GM21723 (cell line): ENCODE measurements at regions not wholly inside any gene's neighbourhood (a gene's known extent, or its start where the extent isn't known, plus 50 kb on each side); places are given as distances from the start of the nearest gene placed in this dataset.

Experiments
- ATAC-seq: cut with Tn5 transposase; IDR thresholded peaks from one replicate; pipeline ENCODE4 v1.9.1; 2021; ENCODE audit warnings: mild to moderate bottlenecking, moderate library complexity; ENCODE audit not compliant: unreplicated experiment

DNA sequence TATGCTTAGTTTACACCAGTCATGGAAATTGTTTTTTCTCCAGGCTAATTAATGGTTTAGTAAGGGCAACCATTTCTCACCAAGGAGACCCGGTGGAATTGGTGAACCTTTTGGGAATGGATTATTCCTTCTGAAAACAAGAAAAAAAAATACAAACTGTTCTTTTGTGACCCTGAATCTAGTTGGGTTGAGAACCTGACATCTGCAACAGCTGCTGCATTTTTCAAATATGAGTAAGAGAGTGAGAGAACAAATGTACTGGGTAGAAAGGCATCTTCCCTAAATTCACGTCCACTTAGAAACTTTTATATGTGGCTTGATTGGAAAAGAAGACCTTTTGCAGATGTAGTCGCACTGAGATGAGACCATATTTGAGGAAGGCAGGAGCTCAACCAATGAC lies 553.4 kb upstream of the EPHA7 start:
- ATAC-seq = no peak

DNA sequence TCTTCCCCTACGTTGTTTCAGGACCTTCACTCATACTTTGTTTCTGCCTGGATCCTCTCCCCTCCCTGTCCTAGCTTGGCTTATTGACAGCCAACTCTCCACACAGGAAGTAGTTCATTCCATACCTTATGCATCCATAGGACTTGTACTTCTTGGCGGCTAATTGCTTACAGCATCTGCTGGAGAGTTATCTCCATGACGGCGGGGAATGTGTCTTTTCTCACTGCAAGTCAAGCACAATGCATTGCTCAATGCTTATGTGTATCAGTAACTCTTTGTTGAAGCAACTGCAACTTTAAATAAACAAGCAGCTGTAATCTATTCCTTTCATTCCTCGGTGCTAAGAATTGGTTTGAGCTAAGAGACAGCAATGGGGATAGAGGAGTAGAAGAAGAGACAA lies 551.3 kb upstream of the EPHA7 start:
- no peak for ATAC-seq

DNA sequence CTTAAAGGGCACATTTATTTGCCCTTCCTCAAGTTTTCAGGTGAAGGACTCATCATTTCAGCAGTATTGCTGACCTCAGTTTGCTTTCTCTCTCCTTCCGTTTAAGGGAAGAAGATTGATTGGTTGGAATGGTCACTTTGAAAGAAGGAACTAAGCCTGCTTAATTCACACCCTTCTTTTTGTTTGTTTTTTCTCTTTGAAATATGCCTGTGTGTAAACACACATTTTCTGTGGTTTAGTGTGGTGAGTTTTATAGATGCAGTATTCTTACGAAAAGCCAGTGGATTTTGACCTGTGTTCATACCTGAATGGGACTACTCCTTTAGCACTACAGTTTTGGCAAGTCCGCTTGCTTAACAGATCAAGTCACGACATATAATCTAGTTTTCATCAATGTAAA lies 548.8 kb upstream of the EPHA7 start:
- no peak for ATAC-seq

DNA sequence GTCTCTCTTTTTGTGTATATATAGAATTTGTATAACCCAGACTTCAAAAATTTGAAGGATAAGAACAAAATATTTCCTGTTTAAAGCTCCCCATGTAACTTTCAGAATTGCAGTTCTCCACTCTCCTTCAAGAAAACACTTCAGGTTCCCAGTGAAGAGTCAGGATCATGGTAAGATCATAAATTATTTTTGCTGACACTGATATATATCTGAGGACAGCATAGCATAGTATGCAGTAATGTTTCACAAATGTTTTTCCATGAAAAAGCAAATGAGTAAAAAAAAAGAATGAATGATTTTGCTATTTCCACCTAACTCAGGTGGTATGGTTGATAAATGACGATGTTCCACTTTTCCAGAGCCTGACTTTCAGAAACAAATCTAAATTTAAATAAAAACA lies 545.6 kb upstream of the EPHA7 start:
- ATAC-seq = no peak

DNA sequence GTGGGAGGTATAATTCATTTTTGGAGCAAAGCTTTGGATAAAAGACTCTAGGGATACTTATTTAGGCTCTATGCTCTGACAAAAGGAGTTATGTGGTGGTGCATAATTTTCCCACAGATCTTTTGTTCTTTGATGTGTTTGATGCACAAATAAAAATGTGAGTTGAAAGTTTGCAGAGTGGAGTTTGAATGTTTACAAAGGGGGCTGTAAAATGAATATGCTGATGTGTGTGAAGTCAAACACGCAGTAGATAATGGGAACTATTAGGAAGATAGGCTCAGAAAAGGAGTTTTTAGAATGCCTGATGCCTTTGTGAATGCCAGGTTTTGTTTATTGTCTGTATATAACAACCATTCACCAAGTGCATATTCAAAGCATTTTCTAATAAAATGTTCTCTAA lies 545.0 kb upstream of the EPHA7 start:
- no peak for ATAC-seq

DNA sequence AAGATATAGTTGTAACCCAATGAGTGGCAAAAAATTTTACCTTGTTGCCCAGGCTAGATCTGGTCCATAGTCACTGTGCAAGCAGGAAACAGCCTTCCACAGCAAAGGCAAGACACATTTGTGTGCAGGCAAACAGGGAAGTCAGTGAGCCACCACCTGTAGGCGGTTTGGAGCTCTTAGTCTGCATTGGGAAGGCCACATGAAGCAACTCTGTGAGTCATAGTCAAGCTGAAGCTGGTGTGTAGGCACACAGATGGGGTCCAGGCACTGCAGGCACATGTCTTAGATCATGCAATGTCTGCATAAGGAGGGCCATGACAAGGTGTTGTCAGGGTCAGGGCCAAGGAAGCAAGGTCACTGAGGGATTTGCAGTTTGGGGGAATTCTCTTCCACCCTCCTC lies 543.2 kb upstream of the EPHA7 start:
- ATAC-seq = no peak

DNA sequence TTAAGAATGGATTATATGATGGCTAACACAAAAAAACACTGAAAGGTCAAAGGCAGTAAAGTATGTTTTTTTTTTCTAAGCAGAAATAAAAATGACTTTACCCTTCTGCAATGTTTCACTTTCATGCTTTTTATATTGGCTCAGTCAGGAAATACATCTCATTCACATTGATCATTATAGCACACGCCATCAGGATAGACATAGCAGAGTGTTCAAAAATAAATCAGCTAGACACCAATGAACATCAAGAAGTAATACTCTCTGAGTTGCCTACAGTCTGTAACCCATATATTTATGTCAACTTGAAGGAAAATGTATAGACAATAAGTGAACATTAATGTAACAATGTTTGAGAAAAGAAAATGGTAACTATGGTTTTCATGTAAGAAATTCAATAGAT lies 535.2 kb upstream of the EPHA7 start:
- no peak for ATAC-seq

DNA sequence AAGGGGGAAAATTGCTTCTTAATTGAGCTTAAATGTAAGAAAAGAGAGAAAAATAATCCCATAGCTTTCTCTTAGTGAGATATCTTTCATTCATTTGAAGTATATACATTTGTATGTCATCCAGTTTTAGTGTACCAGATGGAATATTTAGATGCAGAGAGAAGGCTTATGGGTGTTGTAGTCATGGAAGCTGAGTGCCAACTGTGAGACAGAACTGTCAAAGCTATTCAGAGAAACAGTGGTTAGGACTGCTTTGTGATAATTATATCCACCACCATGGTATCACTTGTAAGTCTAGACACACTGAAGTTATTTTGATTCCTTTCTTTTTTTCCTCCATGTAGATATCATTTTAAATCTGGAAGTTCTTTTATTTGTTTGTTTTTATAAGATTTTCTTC lies 524.3 kb upstream of the EPHA7 start:
- no peak for ATAC-seq

DNA sequence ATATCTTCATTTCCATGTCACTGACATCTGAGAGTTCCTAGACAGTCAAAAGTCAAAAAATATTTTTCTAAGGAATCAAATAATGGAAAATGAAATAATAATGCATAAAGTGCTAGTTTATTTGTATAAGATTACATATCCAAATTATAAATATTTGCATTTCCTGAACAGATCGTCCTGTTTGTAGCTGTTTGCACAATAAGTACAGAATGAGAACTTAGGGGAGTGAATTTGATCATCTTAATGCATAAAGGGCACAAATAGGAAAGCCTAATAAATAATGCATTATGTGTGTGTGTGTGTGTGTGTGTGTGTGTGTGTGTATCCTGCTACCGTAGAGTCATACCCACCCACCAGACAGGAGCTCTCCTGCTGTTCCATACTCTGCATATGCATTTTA lies 521.0 kb upstream of the EPHA7 start:
- ATAC-seq = no peak

DNA sequence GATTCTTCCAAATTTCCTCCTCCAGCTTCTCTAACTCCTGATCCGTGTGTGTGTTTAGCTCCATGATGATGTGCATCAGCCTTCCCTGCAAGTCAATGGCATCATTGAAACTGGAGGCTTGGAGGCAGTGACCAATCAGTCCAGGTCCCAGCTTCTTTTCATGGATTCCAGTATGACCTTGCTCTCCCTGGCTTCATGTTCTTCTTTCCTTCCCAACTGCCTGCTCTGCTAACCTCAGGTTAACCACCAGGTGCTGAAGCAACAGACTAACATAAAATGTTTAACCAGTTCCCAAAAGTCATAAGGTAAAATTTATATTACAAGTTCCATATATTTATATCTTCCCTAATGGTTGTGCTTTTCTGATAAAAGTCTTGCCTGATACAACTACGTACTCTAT lies 512.8 kb upstream of the EPHA7 start:
- ATAC-seq = no peak

DNA sequence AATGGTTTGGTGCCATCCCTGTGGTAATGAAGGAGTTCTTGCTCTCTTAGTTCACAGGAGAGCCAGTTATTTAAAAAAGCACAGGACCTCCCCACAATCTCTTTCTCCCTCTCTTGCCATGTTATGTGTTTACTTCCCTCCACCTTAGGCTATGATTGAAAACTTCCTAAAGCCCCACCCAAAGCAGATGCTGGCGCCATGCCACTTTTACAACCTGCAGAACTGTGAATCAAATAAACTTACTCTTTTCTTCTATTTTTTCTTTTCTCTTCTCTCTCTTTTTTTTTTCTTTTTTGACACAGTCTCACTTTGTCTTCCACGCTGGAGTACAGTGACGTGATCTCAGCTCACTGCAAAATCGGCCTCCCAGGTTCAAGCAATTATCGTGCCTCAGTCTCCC lies 508.4 kb upstream of the EPHA7 start:
- ATAC-seq = no peak

DNA sequence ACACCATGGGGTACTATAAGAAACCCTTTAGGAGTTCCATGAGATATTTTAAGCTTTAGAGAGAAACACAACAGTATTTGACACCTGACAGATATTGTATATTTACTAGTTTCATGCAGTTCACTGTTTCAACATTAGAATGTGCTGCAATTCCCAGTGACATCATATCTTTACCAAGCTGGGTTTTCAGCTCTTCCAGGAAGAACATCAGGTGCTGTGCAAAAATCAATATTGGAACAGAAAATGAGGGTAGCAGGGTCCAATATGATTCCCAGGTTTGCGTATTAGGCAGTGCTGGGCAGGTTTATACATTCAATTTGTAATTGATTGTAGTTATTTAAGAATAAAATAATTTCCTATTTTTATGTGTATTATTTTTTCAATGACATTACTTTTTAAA lies 500.0 kb upstream of the EPHA7 start:
- no peak for ATAC-seq

DNA sequence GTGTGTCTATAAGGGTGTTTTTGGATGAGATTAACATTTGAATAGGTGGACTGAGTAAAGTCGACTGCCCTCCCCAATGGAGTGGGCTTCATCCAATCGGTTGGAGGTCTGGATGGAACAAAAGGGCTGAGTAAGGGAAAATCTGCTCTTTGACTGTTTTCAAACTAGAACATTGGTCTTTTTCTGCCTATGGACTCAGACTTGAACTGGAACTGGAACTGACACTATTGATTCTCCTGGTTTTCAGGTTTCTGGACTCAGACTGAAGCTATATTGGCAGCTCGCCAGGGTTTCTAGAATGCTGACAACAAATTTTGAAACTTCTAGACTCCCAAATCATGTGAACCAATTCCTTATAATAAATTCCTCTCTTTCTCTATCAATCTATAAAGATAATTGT lies 498.9 kb upstream of the EPHA7 start:
- ATAC-seq = no peak

DNA sequence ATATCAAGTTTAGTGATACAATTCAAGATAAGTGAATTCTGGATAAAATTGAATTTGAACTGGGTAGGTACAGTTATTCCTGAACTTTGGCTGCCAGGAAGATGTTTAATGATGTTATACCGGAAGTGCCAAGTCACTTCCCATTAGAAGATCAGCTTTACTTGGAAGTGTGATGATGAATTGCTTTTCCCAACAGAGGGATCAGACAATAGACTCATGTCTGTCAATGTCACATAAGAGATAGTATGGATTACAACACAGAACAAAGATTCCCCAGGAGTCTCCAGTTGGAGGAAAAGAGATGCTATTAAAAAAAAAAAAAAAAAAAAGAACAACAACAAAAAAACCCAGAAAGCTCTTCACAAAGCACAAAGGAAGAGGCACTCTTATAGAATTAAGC lies 497.9 kb upstream of the EPHA7 start:
- ATAC-seq = no peak

DNA sequence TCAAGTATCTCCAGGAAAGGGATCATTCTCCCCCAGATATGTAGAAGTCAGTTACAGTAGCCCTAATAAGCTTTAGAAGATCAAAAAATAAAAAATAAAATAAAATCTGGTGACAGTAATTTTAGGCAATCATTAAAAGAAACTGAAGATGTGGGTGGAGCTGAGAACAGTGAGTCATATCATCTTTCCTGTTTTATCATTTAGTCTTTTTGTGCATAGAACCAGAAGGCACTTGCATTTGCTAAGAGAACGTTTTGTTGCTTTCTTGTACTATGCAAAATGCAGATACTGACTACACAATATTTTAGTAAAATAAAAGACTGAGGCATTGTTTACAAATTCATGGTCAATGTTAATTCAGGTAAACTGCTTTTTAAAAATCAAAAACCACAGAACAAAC lies 497.4 kb upstream of the EPHA7 start:
- no peak for ATAC-seq

DNA sequence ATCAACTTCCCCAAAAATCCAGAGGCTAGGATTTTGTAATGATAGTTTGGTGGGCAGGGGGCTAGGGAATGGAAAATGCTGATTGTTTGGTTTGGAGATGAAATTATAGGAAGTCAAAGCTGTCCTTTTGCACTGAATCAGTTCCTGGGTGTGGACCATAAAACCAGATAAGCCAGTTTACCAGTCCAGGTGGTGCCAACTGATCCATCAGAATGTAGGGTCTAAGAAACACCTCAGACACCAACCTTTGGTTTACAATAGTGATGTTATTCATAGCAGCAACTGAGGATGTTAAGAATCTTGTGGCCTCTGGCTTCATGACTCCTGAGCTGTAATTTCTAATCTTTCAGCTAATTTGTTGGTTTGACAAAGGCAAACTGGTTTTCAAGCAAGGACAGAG lies 496.6 kb upstream of the EPHA7 start:
- ATAC-seq = no peak

DNA sequence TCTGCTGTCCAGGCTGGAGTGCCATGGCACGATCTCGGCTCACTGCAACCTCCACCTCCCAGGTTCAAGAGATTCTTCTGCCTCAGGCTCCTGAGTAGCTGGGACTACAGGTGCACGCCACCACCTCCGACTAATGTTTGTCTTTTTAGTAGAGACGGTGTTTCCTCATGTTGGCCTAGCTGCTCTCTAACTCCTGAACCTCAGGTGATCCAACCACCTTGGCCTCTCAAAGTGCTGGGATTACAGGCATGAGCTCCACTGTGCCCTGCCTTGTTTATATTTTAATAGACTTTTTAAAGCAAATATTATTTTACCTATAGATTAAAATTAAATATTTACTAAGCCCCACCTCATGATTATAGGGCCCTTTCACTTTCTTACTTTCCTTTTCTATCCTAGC lies 483.2 kb upstream of the EPHA7 start:
- ATAC-seq = no peak

DNA sequence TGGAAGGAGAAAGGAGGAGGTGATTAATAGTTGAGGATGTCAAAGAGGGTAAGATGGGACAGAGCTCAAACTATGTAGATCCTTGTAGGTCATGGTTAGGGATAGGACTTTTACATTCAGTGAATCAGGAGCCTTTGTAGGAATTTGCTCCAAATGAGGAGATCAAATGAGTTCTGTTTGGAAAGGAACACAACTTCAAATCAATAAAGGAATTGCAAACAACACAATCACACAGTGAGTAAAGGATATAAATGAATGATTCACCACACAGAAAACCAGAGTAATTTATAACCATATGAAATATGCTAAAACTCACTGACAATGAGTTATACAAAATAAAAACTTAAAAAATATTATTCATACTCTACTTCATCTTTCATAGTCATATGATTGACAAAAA lies 480.8 kb upstream of the EPHA7 start:
- ATAC-seq = no peak

DNA sequence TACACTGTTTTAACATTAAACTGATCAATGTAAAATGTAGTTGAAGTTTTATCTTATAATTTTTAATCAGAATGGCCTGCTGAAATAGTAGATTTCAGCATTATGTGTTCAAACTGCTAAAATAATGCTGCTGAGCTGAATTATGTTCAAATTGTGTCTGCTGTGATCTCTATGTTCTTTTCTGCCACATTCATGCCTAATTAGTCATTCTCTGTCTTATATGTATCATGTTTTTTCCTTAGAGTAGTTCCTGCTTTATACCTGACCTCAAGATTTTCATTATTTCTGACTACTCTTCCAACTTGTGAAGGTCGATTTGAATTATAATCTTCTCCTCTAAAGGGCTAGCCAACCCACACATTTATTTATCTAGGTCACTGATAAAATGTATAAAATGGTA lies 476.7 kb upstream of the EPHA7 start:
- ATAC-seq = no peak

DNA sequence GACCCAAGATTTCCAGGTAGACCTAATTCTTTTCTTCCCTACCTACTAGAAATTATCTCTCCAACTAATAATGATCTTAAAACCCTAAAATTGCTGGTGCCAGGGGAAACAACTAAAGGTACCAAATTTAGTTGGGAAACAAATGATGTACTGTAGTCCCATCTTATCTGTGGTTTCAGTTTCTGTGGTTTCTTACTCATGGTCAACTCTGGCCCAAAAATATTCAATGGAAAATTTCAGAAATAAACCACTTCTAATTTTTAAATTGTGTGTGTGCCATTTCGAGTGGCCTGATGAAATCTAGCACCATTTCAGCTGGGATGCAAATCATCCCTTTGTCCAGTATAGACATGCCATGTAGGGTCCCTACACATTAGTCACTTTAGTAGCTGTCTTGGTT lies 475.2 kb upstream of the EPHA7 start:
- ATAC-seq = no peak

DNA sequence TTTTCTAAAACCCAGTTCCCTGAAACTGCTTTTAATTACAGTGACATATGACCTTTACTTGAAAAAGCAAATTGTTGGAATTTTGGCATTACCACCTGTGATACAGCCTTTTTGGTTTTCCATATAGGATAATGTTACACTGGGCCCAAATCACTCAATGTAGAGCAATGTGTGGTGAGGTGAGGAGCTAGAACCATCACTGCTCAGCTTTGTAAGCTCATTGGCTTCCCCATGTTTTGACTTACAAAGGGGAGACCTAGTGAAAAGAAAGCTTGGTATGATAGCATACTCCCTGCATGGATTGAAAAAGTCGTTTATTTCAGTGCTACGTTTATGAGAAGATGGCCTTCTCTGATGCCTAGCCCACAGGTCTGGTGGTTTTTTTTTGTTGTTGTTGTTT lies 470.4 kb upstream of the EPHA7 start:
- ATAC-seq = no peak

DNA sequence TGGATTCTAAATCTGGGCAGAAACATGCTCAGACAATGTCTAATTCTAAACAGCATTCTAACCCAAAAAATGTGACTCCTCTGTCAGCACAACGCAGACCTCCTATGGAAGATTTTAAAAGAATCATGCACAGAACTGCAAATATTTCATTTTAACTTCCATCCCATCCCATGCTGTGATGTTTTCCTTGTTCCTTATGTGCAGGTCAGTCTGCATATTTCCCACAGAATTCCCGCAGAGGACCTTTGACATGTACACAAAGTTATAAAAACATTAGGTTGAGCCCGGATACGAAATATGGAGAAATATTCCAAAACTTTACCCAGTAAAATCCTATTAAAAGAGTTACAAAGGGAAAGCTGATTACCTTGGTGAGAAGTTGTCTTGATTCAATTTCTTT lies 467.1 kb upstream of the EPHA7 start:
- no peak for ATAC-seq

DNA sequence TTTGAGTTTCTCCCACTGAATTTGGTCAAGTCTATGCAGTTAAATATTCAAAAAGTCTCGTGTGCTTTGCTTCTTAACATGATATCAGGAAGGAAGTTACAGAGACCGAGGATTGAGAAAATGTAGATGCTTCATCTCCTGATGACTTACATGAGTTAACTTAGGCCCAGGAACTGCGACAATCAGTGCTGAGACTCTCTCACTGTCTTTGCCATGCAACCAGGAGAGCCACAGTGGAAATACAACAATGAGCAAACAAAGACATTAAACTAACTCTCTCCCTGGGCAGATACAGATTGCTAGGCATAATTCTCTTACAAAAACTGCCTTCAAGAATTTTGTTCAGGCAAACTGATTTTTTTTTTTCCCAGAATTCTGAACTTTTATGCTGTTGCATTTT lies 440.6 kb upstream of the EPHA7 start:
- no peak for ATAC-seq

DNA sequence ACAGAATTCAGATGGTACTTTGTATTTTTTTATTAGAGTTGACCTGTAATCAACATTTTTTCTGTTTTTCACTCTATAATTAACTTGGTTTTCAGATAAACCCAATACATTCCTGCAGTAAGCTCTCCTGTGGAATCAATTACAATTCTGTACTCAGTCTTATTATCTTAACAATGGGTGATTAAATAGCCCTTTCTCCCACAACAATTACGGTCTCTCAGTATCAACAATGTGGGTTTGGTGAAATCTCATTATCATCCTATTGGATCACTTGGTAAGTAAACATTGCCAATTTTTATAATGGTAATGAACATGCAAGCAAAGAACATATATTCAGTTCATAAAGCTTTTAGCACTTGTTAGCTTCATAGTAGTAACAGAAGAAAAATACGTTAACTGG lies 438.9 kb upstream of the EPHA7 start:
- no peak for ATAC-seq
